ENCODE measurements at regions not wholly inside any gene's neighbourhood (a gene's known extent, or its start where the extent isn't known, plus 50 kb on each side); places are given as distances from the start of the nearest gene placed in this dataset.

- no peaks in the 10 kb centered on the region for H3K9me3 Mint-ChIP-seq
- no peaks in the 10 kb centered on the region for H3K9me3 ChIP-seq (replicated peaks in 1 of 2; ENCODE audit: control insufficient read depth in 1 of 2, insufficient read depth in 1 of 2, low read length in 2 of 2)
Measured at GRCh38 chr14:37857774-37858266, 262.4 kb downstream of the TTC6 start.

GRCh38 chr14:37858733-37859132, 263.3 kb downstream of the TTC6 start:
- no peak overlapping the region for H3K4me2 ChIP-seq (replicated peaks; ENCODE audit: extremely low read depth, low read length, poor library complexity, severe bottlenecking)
- H3K27ac ChIP-seq (ENCODE audit: low read depth in 1 of 2, low read length in 2 of 2): no peak overlapping the region
- H3K27ac Mint-ChIP-seq: no peak overlapping the region
- no peak for TF ChIP-seq CTCF (IDR thresholded peaks at IDR 0.05)
- H3K27me3 ChIP-seq (ENCODE audit: control insufficient read depth in 2 of 2, insufficient read depth in 2 of 2, low read length in 2 of 2): no peaks in the 10 kb centered on the region
- H3K79me2 ChIP-seq (ENCODE audit: insufficient read depth, low read length): no peaks in the 10 kb centered on the region
- no peak overlapping the region for H3K4me3 Mint-ChIP-seq
- intact Hi-C loops (cut with micrococcal nuclease): no loop called here
- no peak overlapping the region for H2AFZ ChIP-seq (ENCODE audit: insufficient read depth, low read depth, low read length, poor library complexity, severe bottlenecking)
- H3K4me1 ChIP-seq (ENCODE audit: control insufficient read depth in 1 of 2, insufficient read depth in 2 of 2, low read length in 2 of 2): no peaks in the 10 kb centered on the region
- WGBS (ENCODE audit: insufficient coverage): 86% methylated on average over 1 of the region's 1 CpG
- no peaks in the 10 kb centered on the region for H3K4me1 Mint-ChIP-seq
- H4K20me1 ChIP-seq (ENCODE audit: insufficient read depth, low read length): no peaks in the 10 kb centered on the region
- H3K9ac ChIP-seq (ENCODE audit: insufficient read depth, low read length, poor library complexity, severe bottlenecking): no peak overlapping the region
- no peaks in the 10 kb centered on the region for H3K27me3 Mint-ChIP-seq (ENCODE audit: low read depth in 3 of 3)
- H3K9me3 ChIP-seq (replicated peaks in 1 of 2; ENCODE audit: control insufficient read depth in 1 of 2, insufficient read depth in 1 of 2, low read length in 2 of 2): no peaks in the 10 kb centered on the region
- H3K36me3 Mint-ChIP-seq: no peaks in the 10 kb centered on the region
- H3K9me3 Mint-ChIP-seq: no peaks in the 10 kb centered on the region
- no peak overlapping the region for H3K4me3 ChIP-seq (replicated peaks in 1 of 3; ENCODE audit: low read depth in 2 of 3, low read length in 3 of 3)
- no peaks in the 10 kb centered on the region for H3K36me3 ChIP-seq (replicated peaks in 1 of 2; ENCODE audit: control insufficient read depth in 1 of 2, insufficient read depth in 2 of 2, low read length in 2 of 2)
- no peak for DNase-seq

More at GRCh38 chr14:37857774-37858266, 262.4 kb downstream of the TTC6 start:
- no peak overlapping the region for H3K4me3 ChIP-seq (replicated peaks in 1 of 3; ENCODE audit: low read depth in 2 of 3, low read length in 3 of 3)
- no peak overlapping the region for H3K9ac ChIP-seq (ENCODE audit: insufficient read depth, low read length, poor library complexity, severe bottlenecking)
- DNase-seq: no peak
- no peaks in the 10 kb centered on the region for H3K27me3 ChIP-seq (ENCODE audit: control insufficient read depth in 2 of 2, insufficient read depth in 2 of 2, low read length in 2 of 2)
- no peaks in the 10 kb centered on the region for H3K4me1 ChIP-seq (ENCODE audit: control insufficient read depth in 1 of 2, insufficient read depth in 2 of 2, low read length in 2 of 2)
- no peak overlapping the region for H3K27ac ChIP-seq (ENCODE audit: low read depth in 1 of 2, low read length in 2 of 2)
- TF ChIP-seq CTCF (IDR thresholded peaks at IDR 0.05): no peak
- Mint-ChIP-seq H3K27me3 (ENCODE audit: low read depth in 3 of 3) (no peaks in the 10 kb centered on the region), H3K4me1 (no peaks in the 10 kb centered on the region), H3K4me3 (no peak overlapping the region), H3K36me3 (no peaks in the 10 kb centered on the region), H3K27ac (no peak overlapping the region)
- H4K20me1 ChIP-seq (ENCODE audit: insufficient read depth, low read length): no peaks in the 10 kb centered on the region
- intact Hi-C loops (cut with micrococcal nuclease): no loop called here
- H3K4me2 ChIP-seq (replicated peaks; ENCODE audit: extremely low read depth, low read length, poor library complexity, severe bottlenecking): no peak overlapping the region
- no peaks in the 10 kb centered on the region for H3K36me3 ChIP-seq (replicated peaks in 1 of 2; ENCODE audit: control insufficient read depth in 1 of 2, insufficient read depth in 2 of 2, low read length in 2 of 2)
- no peak overlapping the region for H2AFZ ChIP-seq (ENCODE audit: insufficient read depth, low read depth, low read length, poor library complexity, severe bottlenecking)
- WGBS (ENCODE audit: insufficient coverage): 83% methylated on average over 1 of the region's 2 CpGs
- H3K79me2 ChIP-seq (ENCODE audit: insufficient read depth, low read length): no peaks in the 10 kb centered on the region

All from CD14-positive monocyte (primary cell).